ENCODE measurements at regions not wholly inside any gene's neighbourhood (a gene's known extent, or its start where the extent isn't known, plus 50 kb on each side); places are given as distances from the start of the nearest gene placed in this dataset.

DNA sequence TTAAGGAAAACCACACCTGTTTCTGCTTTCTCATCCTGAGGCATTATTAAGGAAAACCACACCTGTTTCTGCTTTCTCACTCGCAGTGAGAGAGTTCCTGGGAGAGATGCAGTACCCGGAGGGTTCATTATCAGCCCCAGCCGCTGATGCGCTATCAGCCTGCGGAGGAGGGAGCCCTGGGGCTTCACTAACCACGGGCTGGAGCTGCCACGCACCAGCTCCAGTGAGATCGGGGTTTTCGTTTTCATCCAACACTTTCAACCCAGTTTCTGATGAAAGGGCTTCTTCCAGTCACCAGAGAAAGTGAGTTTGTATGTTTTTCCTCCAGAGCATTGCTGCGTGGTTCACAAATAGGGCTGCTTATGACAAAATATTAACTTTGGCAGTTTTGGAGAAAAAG is 93.2 kb upstream of the PRKX start:
- no peak for ATAC-seq
- 0 out of 4 replicates have a peak, but pooled peaks cover 1 to 3% of the 10 kb centered on the region in 2 experiments for H3K27me3 ChIP-seq (replicated peaks in 1 of 2; ENCODE audit: control insufficient read depth in 2 of 2, insufficient read depth in 2 of 2, low read length in 1 of 2)
- ChIA-PET CTCF (interaction anchor here (1.0 to 1.1 kb wide), 2 partner anchors 12 to 155 kb away, joined by 3 read pairs; no protein-coding TSS in a partner anchor), RAD21 (ENCODE audit: unreplicated experiment) (interaction anchor here (0.8 kb wide), 1 partner anchor 93 kb away, joined by 3 read pairs; the partner anchor contains the start of gene PRKX), POLR2A (no interaction called here), SMC1A (ENCODE audit: uncharacterized antibody, unreplicated experiment) (no interaction called here)
- in situ Hi-C loops (cut with MboI) (loop anchor here (25.0 kb wide), 3 partner anchors 131 to 1856 kb away; partner anchors contain the start of gene ARSF), intact Hi-C loops (cut with micrococcal nuclease; ENCODE audit: unreplicated experiment) (no loop called here)
- BruUV-seq (replicated peaks) = no TSS peak
- no peaks in the 10 kb centered on the region for H4K20me1 ChIP-seq (ENCODE audit: control insufficient read depth, insufficient read depth)
- H2AFZ ChIP-seq (ENCODE audit: control insufficient read depth, low read depth, low read length) = no peak overlapping the region
- no peak for FAIRE-seq
- H3K4me3 ChIP-seq = no peak overlapping the region
- H3K9ac ChIP-seq (ENCODE audit: control insufficient read depth, insufficient read depth, low read length) = no peak overlapping the region
- no peaks in the 10 kb centered on the region for H3K36me3 ChIP-seq (ENCODE audit: control insufficient read depth in 2 of 2, insufficient read depth in 2 of 2, low read length in 1 of 2)
- no peak overlapping the region for H3K27ac ChIP-seq (ENCODE audit: control insufficient read depth, insufficient read depth)
- DNase-seq (ENCODE audit: low read depth, low spot score) = no peak
- TF ChIP-seq FOS (IDR thresholded peaks at IDR 0.05; ENCODE audit: borderline replicate concordance, extremely low read depth, insufficient read length) = no peak
- TF ChIP-seq NRF1 (conservative IDR thresholded peaks at IDR 0.05; ENCODE audit: low read depth, low read length) = no peak
- no peak for TF ChIP-seq RELA (IDR thresholded peaks at IDR 0.05; ENCODE audit: borderline replicate concordance, partially characterized antibody)
- no peak for TF ChIP-seq RB1 (IDR thresholded peaks at IDR 0.05; ENCODE audit: borderline replicate concordance)
- TF ChIP-seq MEF2B (IDR thresholded peaks at IDR 0.05; ENCODE audit: partially characterized antibody, poor library complexity, severe bottlenecking) = no peak
- no peak for TF ChIP-seq NFXL1 (IDR thresholded peaks at IDR 0.05; ENCODE audit: borderline replicate concordance)
- TF ChIP-seq MTA2 (IDR thresholded peaks at IDR 0.05; ENCODE audit: low read depth) = no peak
- TF ChIP-seq RAD21 (IDR thresholded peaks at IDR 0.05; ENCODE audit: insufficient read depth, low read depth, low read length) = no peak
- TF ChIP-seq ZNF24 (IDR thresholded peaks at IDR 0.05) = no peak
- H3K79me2 ChIP-seq (ENCODE audit: control insufficient read depth, insufficient read depth, low read length) = no peaks in the 10 kb centered on the region
- H3K9me3 ChIP-seq (replicated peaks; ENCODE audit: control insufficient read depth, insufficient read depth, low read length) = no peaks in the 10 kb centered on the region
- peaks cover 6% of the 10 kb centered on the region for H3K4me1 ChIP-seq (ENCODE audit: control insufficient read depth, insufficient read depth, low read length)
- H3K4me2 ChIP-seq (ENCODE audit: control insufficient read depth, insufficient read depth) = no peak overlapping the region
- WGBS (ENCODE audit: insufficient coverage, insufficient replicate concordance, low lambda C conversion rate, missing lambda C conversion rate) = 47% methylated on average over 10 of the region's 10 CpGs

Measured in GM12878 (cell line).